ENCODE measurements at regions not wholly inside any gene's neighbourhood (a gene's known extent, or its start where the extent isn't known, plus 50 kb on each side); places are given as distances from the start of the nearest gene placed in this dataset.

DNA sequence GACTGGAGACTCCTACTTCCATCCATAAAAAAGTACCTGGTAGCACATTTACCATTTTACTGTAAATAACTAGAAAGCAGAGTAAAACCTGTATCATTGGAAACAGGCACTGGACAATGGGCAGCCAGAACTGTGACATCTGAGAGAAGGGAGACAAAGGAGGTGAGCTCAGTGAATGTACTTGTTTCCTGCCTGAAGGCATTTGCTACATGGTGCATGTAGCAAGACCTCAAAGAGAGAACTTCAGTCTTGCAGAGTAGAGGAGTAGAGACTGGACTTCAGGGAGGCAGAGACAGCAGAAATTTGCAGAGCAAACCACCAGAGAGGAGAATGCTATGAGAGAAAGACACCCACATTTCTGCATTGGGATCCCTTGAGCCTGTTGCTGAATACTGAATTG, 171.0 kb upstream of the CCN2 start:
- H3K4me3 ChIP-seq (ENCODE audit: low read depth in 2 of 2, low read length in 1 of 2): no peak overlapping the region
- no peaks in the 10 kb centered on the region for H3K36me3 ChIP-seq (replicated peaks in 1 of 2; ENCODE audit: control insufficient read depth in 1 of 2, insufficient read depth in 2 of 2, low read length in 1 of 2)
- ChIA-PET CTCF (interaction anchor here (1.0 to 1.1 kb wide), 2 partner anchors 11 to 207 kb away, joined by 3 read pairs; no protein-coding TSS in a partner anchor), POLR2A (no interaction called here)
- H3K27me3 ChIP-seq (ENCODE audit: insufficient read depth): no peaks in the 10 kb centered on the region
- H3K9me2 ChIP-seq: no peaks in the 10 kb centered on the region
- peak overlapping the region in 1 of 2 experiments; percentile 53; a peak in 1 of 4 replicates for H3K27ac ChIP-seq (ENCODE audit: low read depth in 2 of 2, low read length in 1 of 2)
- no peaks in the 10 kb centered on the region for H3F3A ChIP-seq (replicated peaks; ENCODE audit: insufficient read depth)
- H2AFZ ChIP-seq (ENCODE audit: low read depth): no peak overlapping the region
- no peak for DNase-seq
- H3K4me1 ChIP-seq (ENCODE audit: control insufficient read depth in 1 of 2, insufficient read depth in 2 of 2, low read depth in 1 of 2, low read length in 1 of 2): peaks cover 0 to 7% of the 10 kb centered on the region in 2 experiments; a peak in 1 of 4 replicates
- no peak overlapping the region for H3K4me2 ChIP-seq
- no peaks in the 10 kb centered on the region for H3K79me2 ChIP-seq (ENCODE audit: insufficient read depth)
- no peak overlapping the region for H3K9ac ChIP-seq
- no peaks in the 10 kb centered on the region for H3K9me3 ChIP-seq
- no peaks in the 10 kb centered on the region for H4K20me1 ChIP-seq (ENCODE audit: insufficient read depth)
- TF ChIP-seq SIN3A (IDR thresholded peaks at IDR 0.05; ENCODE audit: borderline replicate concordance, low read depth, low read length) (no peak), GATA2 (CRISPR knock-in tag; IDR thresholded peaks at IDR 0.05) (no peak), CHD2 (IDR thresholded peaks at IDR 0.05; ENCODE audit: low read length, partially characterized antibody) (no peak), GABPA (IDR thresholded peaks at IDR 0.05; ENCODE audit: low read depth) (no peak), TEAD4 (IDR thresholded peaks at IDR 0.05; ENCODE audit: borderline replicate concordance, insufficient read depth) (no peak), EZH2phosphoT487 (IDR thresholded peaks at IDR 0.05; ENCODE audit: borderline replicate concordance, low read depth) (no peak)
- TF ChIP-seq, protein P1, sequence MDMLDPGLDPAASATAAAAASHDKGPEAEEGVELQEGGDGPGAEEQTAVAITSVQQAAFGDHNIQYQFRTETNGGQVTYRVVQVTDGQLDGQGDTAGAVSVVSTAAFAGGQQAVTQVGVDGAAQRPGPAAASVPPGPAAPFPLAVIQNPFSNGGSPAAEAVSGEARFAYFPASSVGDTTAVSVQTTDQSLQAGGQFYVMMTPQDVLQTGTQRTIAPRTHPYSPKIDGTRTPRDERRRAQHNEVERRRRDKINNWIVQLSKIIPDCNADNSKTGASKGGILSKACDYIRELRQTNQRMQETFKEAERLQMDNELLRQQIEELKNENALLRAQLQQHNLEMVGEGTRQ (IDR thresholded peaks at IDR 0.05; ENCODE audit: borderline replicate concordance, low read depth, low read length): no peak

DNA sequence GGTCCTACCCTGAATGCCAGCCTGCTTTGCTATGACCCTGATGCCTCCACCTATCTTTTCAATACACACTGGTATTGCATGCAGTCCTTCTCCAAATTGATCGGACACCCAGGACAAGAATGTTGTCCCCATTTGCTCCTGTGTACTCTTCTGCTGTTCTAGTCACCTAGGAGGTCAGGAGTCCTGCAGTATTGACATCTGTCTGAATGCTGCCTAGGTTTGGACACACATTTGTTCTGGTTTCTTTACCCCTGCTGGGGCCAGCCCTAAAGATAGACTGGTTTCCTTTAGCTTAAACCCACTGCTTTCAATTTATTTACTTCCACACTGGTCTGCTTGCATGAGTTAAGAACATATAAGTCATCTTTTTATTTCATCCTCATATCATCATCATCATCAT, 167.0 kb upstream of the CCN2 start:
- H3K9me2 ChIP-seq: no peaks in the 10 kb centered on the region
- H3K79me2 ChIP-seq (ENCODE audit: insufficient read depth): no peaks in the 10 kb centered on the region
- no peaks in the 10 kb centered on the region for H3K27me3 ChIP-seq (ENCODE audit: insufficient read depth)
- H4K20me1 ChIP-seq (ENCODE audit: insufficient read depth): no peaks in the 10 kb centered on the region
- no peak overlapping the region for H3K9ac ChIP-seq
- H3K9me3 ChIP-seq: no peaks in the 10 kb centered on the region
- H3K4me1 ChIP-seq (ENCODE audit: control insufficient read depth in 1 of 2, insufficient read depth in 2 of 2, low read depth in 1 of 2, low read length in 1 of 2): peaks cover 0 to 17% of the 10 kb centered on the region in 2 experiments; a peak in 3 of 4 replicates
- no peak overlapping the region for H2AFZ ChIP-seq (ENCODE audit: low read depth)
- WGBS (ENCODE audit: low lambda C conversion rate): 33% methylated on average over 1 of the region's 1 CpG
- H3K36me3 ChIP-seq (replicated peaks in 1 of 2; ENCODE audit: control insufficient read depth in 1 of 2, insufficient read depth in 2 of 2, low read length in 1 of 2): no peaks in the 10 kb centered on the region
- POLR2A ChIA-PET: no interaction called here
- TF ChIP-seq YY1 (IDR thresholded peaks at IDR 0.05; ENCODE audit: low read depth) (no peak), RXRA (IDR thresholded peaks at IDR 0.05; ENCODE audit: borderline replicate concordance, low read depth) (no peak), GABPA (IDR thresholded peaks at IDR 0.05; ENCODE audit: low read depth) (no peak), TEAD4 (IDR thresholded peaks at IDR 0.05; ENCODE audit: borderline replicate concordance, insufficient read depth) (no peak), GATA2 (CRISPR knock-in tag; IDR thresholded peaks at IDR 0.05) (no peak), TCF12 (IDR thresholded peaks at IDR 0.05) (no peak), CHD2 (IDR thresholded peaks at IDR 0.05; ENCODE audit: low read length, partially characterized antibody) (no peak), RAD21 (IDR thresholded peaks at IDR 0.05; ENCODE audit: low read length) (no peak), MEF2A (IDR thresholded peaks at IDR 0.05; ENCODE audit: borderline replicate concordance, low read depth) (no peak), RFX5 (IDR thresholded peaks at IDR 0.05; ENCODE audit: low read length) (no peak), NRF1 (IDR thresholded peaks at IDR 0.05; ENCODE audit: low read depth, low read length) (no peak)
- TF ChIP-seq, protein P2, sequence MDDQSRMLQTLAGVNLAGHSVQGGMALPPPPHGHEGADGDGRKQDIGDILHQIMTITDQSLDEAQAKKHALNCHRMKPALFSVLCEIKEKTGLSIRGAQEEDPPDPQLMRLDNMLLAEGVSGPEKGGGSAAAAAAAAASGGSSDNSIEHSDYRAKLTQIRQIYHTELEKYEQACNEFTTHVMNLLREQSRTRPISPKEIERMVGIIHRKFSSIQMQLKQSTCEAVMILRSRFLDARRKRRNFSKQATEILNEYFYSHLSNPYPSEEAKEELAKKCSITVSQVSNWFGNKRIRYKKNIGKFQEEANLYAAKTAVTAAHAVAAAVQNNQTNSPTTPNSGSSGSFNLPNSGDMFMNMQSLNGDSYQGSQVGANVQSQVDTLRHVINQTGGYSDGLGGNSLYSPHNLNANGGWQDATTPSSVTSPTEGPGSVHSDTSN (IDR thresholded peaks at IDR 0.05): no peak
- H3K4me2 ChIP-seq: no peak overlapping the region
- no peaks in the 10 kb centered on the region for H3F3A ChIP-seq (replicated peaks; ENCODE audit: insufficient read depth)
- CTCF ChIA-PET: no interaction called here
- no peak for DNase-seq
- no peak overlapping the region for H3K4me3 ChIP-seq (ENCODE audit: low read depth in 2 of 2, low read length in 1 of 2)
- H3K27ac ChIP-seq (ENCODE audit: low read depth in 2 of 2, low read length in 1 of 2): no peak overlapping the region

Measured in SK-N-SH (cell line).